CD14-positive monocyte (primary cell): ENCODE measurements at regions not wholly inside any gene's neighbourhood (a gene's known extent, or its start where the extent isn't known, plus 50 kb on each side); places are given as distances from the start of the nearest gene placed in this dataset.

Experiments used
- DNase-seq, 3 donors: peaks; one replicate each; pipeline ENCODE4 v3.0.0-alpha.2; 2011 to 2022
- H2AFZ ChIP-seq: 2 replicates; pipeline ENCODE4 v1.6.0; 2012; ENCODE audit warnings: mild to moderate bottlenecking, low read depth, low read length, inconsistent platforms; ENCODE audit not compliant: insufficient read depth, poor library complexity, severe bottlenecking
- H3K27ac ChIP-seq, 2 donors: 1 replicate in 1 of 2; 2 replicates in 1 of 2; pipeline ENCODE4 v1.5.1; 2012 to 2013; ENCODE audit warnings: low read length in 2 of 2, control low read depth in 1 of 2, inconsistent platforms in 1 of 2, low read depth in 1 of 2, mild to moderate bottlenecking in 1 of 2
- H3K27me3 ChIP-seq, 2 donors: one replicate each; pipeline versions ENCODE4 v1.6.0 to v1.6.1; 2011 to 2013; ENCODE audit warnings: low read length in 2 of 2; ENCODE audit not compliant: control insufficient read depth in 2 of 2, insufficient read depth in 2 of 2
- H3K36me3 ChIP-seq, 2 donors: replicated peaks in 1 of 2; 1 replicate in 1 of 2; 2 replicates in 1 of 2; pipeline versions ENCODE4 v1.5.1 to v1.6.1; 2012 to 2013; ENCODE audit warnings: low read length in 2 of 2, control low read depth in 1 of 2, inconsistent platforms in 1 of 2, mild to moderate bottlenecking in 1 of 2; ENCODE audit not compliant: insufficient read depth in 2 of 2, control insufficient read depth in 1 of 2
- H3K4me1 ChIP-seq, 2 donors: 1 replicate in 1 of 2; 2 replicates in 1 of 2; pipeline versions ENCODE4 v1.5.1 to v1.6.1; 2012 to 2013; ENCODE audit warnings: low read length in 2 of 2, control low read depth in 1 of 2, inconsistent platforms in 1 of 2, mild to moderate bottlenecking in 1 of 2, moderate library complexity in 1 of 2; ENCODE audit not compliant: insufficient read depth in 2 of 2, control insufficient read depth in 1 of 2
- H3K4me2 ChIP-seq: replicated peaks from 2 replicates; pipeline ENCODE3; 2012; ENCODE audit warnings: low read length, moderate library complexity, mild to moderate bottlenecking; ENCODE audit not compliant: poor library complexity, severe bottlenecking; ENCODE audit errors: extremely low read depth
- H3K4me3 ChIP-seq, 3 experiments: fragments of 200-600 bp in 1 of 3; sonication (generic) in 1 of 3; replicated peaks in 1 of 3; 1 replicate in 2 of 3; 2 replicates in 1 of 3; pipeline ENCODE4 v1.5.1; 2011 to 2013; ENCODE audit warnings: low read length in 3 of 3, mild to moderate bottlenecking in 3 of 3, control low read depth in 2 of 3, low read depth in 2 of 3, inconsistent platforms in 1 of 3, moderate library complexity in 1 of 3
- H3K79me2 ChIP-seq: 2 replicates; pipeline ENCODE4 v1.6.0; 2012; ENCODE audit warnings: mild to moderate bottlenecking, control low read depth, inconsistent platforms, low read length, moderate library complexity; ENCODE audit not compliant: insufficient read depth
- H3K9ac ChIP-seq: 2 replicates; pipeline ENCODE4 v1.6.0; 2017; ENCODE audit warnings: low read length, mild to moderate bottlenecking; ENCODE audit not compliant: insufficient read depth, poor library complexity, severe bottlenecking
- H3K9me3 ChIP-seq, 2 donors: replicated peaks in 1 of 2; 1 replicate in 1 of 2; 2 replicates in 1 of 2; pipeline versions ENCODE4 v1.5.1 to v1.6.1; 2012 to 2013; ENCODE audit warnings: low read length in 2 of 2, control low read depth in 1 of 2; ENCODE audit not compliant: control insufficient read depth in 1 of 2, insufficient read depth in 1 of 2
- H4K20me1 ChIP-seq: 2 replicates; pipeline ENCODE4 v1.6.0; 2012; ENCODE audit warnings: mild to moderate bottlenecking, low read length, control low read depth, moderate library complexity; ENCODE audit not compliant: insufficient read depth
- H3K27ac Mint-ChIP-seq, 7 donors: one replicate each; pipeline ENCODE4 v1.8.0; 2020; ENCODE audit warnings: mild to moderate bottlenecking in 7 of 7, mixed read lengths in 7 of 7, moderate library complexity in 6 of 7, inconsistent platforms in 2 of 7
- H3K27me3 Mint-ChIP-seq, 3 donors: one replicate each; pipeline ENCODE4 v1.8.0; 2021 to 2022; ENCODE audit warnings: low read depth in 3 of 3, mild to moderate bottlenecking in 3 of 3, mixed read lengths in 3 of 3, moderate library complexity in 3 of 3, inconsistent platforms in 1 of 3
- H3K36me3 Mint-ChIP-seq, 2 donors: one replicate each; pipeline ENCODE4 v1.8.0; 2020; ENCODE audit warnings: mixed read lengths in 2 of 2, inconsistent platforms in 1 of 2, mild to moderate bottlenecking in 1 of 2
- H3K4me1 Mint-ChIP-seq: one replicate; pipeline ENCODE4 v1.8.0; 2020; ENCODE audit warnings: mild to moderate bottlenecking, mixed read lengths
- H3K4me3 Mint-ChIP-seq, 2 donors: one replicate each; pipeline ENCODE4 v1.8.0; 2020; ENCODE audit warnings: mild to moderate bottlenecking in 2 of 2, mixed read lengths in 2 of 2, moderate library complexity in 1 of 2
- H3K9me3 Mint-ChIP-seq, 7 donors: one replicate each; pipeline ENCODE4 v1.8.0; 2020 to 2022; ENCODE audit warnings: mixed read lengths in 7 of 7, mild to moderate bottlenecking in 6 of 7, moderate library complexity in 6 of 7, inconsistent platforms in 2 of 7
- CTCF ChIP-seq: fragments of 200-600 bp; IDR thresholded peaks from one replicate; pipeline ENCODE4 v1.8.0; 2022; ENCODE audit warnings: antibody characterized with exemption, mild to moderate bottlenecking
- WGBS: methylation state at CpG from one replicate; pipeline ENCODE4 v1.1.5; 2013; ENCODE audit warnings: missing lambda C conversion rate; ENCODE audit not compliant: insufficient coverage; 5-methylcytosine and 5-hydroxymethylcytosine counted together
- intact Hi-C, 2 donors: fragments of 100-400 bp; cut with micrococcal nuclease; formaldehyde crosslinking; loops; one replicate each; pipeline versions ENCODE4 v1.15.0 to v1.15.1; 2023

GRCh38 chr15:81611679-81612078 is 237.7 kb upstream of the TMC3 start:
- H3K36me3 Mint-ChIP-seq: no peaks in the 10 kb centered on the region

GRCh38 chr15:81608309-81608829 is 234.4 kb upstream of the TMC3 start:
- intact Hi-C loops: no loop called here
- H3K27me3 ChIP-seq: no peaks in the 10 kb centered on the region
- no peak overlapping the region for H3K4me2 ChIP-seq
- no peak overlapping the region for H2AFZ ChIP-seq
- WGBS: no CpG with 5 or more reads among the region's 2 CpGs
- H3K36me3 ChIP-seq: no peaks in the 10 kb centered on the region
- no peaks in the 10 kb centered on the region for H3K79me2 ChIP-seq
- no peak overlapping the region for H3K9ac ChIP-seq
- Mint-ChIP-seq H3K4me1 (no peaks in the 10 kb centered on the region), H3K27ac (no peak overlapping the region), H3K27me3 (peaks cover 0 to 4% (median 4%) of the 10 kb centered on the region in 3 donors), H3K4me3 (no peak overlapping the region), H3K36me3 (no peaks in the 10 kb centered on the region), H3K9me3 (peaks cover 0 to 6% (median 0%) of the 10 kb centered on the region in 7 donors)
- H3K27ac ChIP-seq: no peak overlapping the region
- H4K20me1 ChIP-seq: no peaks in the 10 kb centered on the region
- H3K4me3 ChIP-seq: no peak overlapping the region
- H3K4me1 ChIP-seq: no peaks in the 10 kb centered on the region
- no peak for DNase-seq
- no peak for TF ChIP-seq CTCF
- peaks cover 0 to 3% of the 10 kb centered on the region in 2 donors for H3K9me3 ChIP-seq

More at GRCh38 chr15:81611679-81612078, 237.7 kb upstream of the TMC3 start:
- Mint-ChIP-seq H3K4me1 (no peaks in the 10 kb centered on the region), H3K27ac (no peak overlapping the region), H3K27me3 (peaks cover 1 to 6% (median 4%) of the 10 kb centered on the region in 3 donors), H3K9me3 (peaks cover 0 to 4% (median 0%) of the 10 kb centered on the region in 7 donors), H3K4me3 (no peak overlapping the region)
- Histone ChIP-seq H3K79me2 (no peaks in the 10 kb centered on the region), H3K4me1 (no peaks in the 10 kb centered on the region), H3K27ac (no peak overlapping the region), H3K9ac (no peak overlapping the region), H3K9me3 (no peaks in the 10 kb centered on the region), H3K36me3 (no peaks in the 10 kb centered on the region), H3K27me3 (no peaks in the 10 kb centered on the region), H2AFZ (no peak overlapping the region), H4K20me1 (no peaks in the 10 kb centered on the region), H3K4me2 (no peak overlapping the region), H3K4me3 (no peak overlapping the region)
- 78% methylated on average over 4 of the region's 4 CpGs for WGBS
- intact Hi-C loops: no loop called here
- DNase-seq: no peak
- TF ChIP-seq CTCF: no peak
